HEK293 (cell line): ENCODE measurements at regions not wholly inside any gene's neighbourhood (a gene's known extent, or its start where the extent isn't known, plus 50 kb on each side); places are given as distances from the start of the nearest gene placed in this dataset.

Experiments
- BCL11A ChIP-seq: fragments of 450-650 bp; formaldehyde crosslinking; IDR thresholded peaks from 2 replicates; pipeline ENCODE4 v1.5.1; 2016; ENCODE audit warnings: low read depth, missing biosample characterization, missing genetic modification characterization
- CTCF ChIP-seq: fragments of 450-650 bp; formaldehyde crosslinking; IDR thresholded peaks from 2 replicates; pipeline ENCODE4 v1.5.1; 2016; ENCODE audit warnings: missing biosample characterization, missing genetic modification characterization
- ELK4 ChIP-seq: IDR thresholded peaks from 2 replicates; pipeline ENCODE4 v1.6.1; 2011; ENCODE audit warnings: mild to moderate bottlenecking, low read depth, low read length, borderline replicate concordance
- KLF16 ChIP-seq: fragments of 450-650 bp; formaldehyde crosslinking; IDR thresholded peaks from 2 replicates; pipeline ENCODE4 v1.5.1; 2017; ENCODE audit warnings: missing biosample characterization, missing genetic modification characterization
- PRDM6 ChIP-seq: fragments of 450-650 bp; formaldehyde crosslinking; IDR thresholded peaks from 2 replicates; pipeline ENCODE4 v1.5.1; 2017; ENCODE audit warnings: missing biosample characterization, missing genetic modification characterization
- REPIN1 ChIP-seq: fragments of 450-650 bp; formaldehyde crosslinking; IDR thresholded peaks from 2 replicates; pipeline ENCODE4 v1.5.1; 2017; ENCODE audit warnings: missing biosample characterization, missing genetic modification characterization, low read depth
- SETDB1 ChIP-seq: IDR thresholded peaks from one replicate; pipeline ENCODE4 v1.6.1; 2017; ENCODE audit warnings: mild to moderate bottlenecking, low read length, moderate library complexity, mixed read lengths; ENCODE audit not compliant: insufficient read length
- ZNF280D ChIP-seq: fragments of 450-650 bp; formaldehyde crosslinking; IDR thresholded peaks from 2 replicates; pipeline ENCODE4 v1.5.1; 2016; ENCODE audit warnings: missing biosample characterization, missing genetic modification characterization
- ZNF354C ChIP-seq: fragments of 450-650 bp; formaldehyde crosslinking; IDR thresholded peaks from 2 replicates; pipeline ENCODE4 v1.5.1; 2016; ENCODE audit warnings: missing biosample characterization, missing genetic modification characterization, low read depth, borderline replicate concordance
- ZNF391 ChIP-seq: fragments of 450-650 bp; formaldehyde crosslinking; IDR thresholded peaks from 2 replicates; pipeline ENCODE4 v1.5.1; 2016; ENCODE audit warnings: low read depth, missing biosample characterization, missing genetic modification characterization, borderline replicate concordance
- ZNF580 ChIP-seq: fragments of 450-650 bp; formaldehyde crosslinking; IDR thresholded peaks from 2 replicates; pipeline ENCODE4 v1.5.1; 2016; ENCODE audit warnings: missing biosample characterization, missing genetic modification characterization
- ZNF600 ChIP-seq: fragments of 450-650 bp; formaldehyde crosslinking; IDR thresholded peaks from 2 replicates; pipeline ENCODE4 v1.5.1; 2016; ENCODE audit warnings: missing biosample characterization, missing genetic modification characterization
- ZNF747 ChIP-seq: fragments of 450-650 bp; formaldehyde crosslinking; IDR thresholded peaks from 2 replicates; pipeline ENCODE4 v1.5.1; 2016; ENCODE audit warnings: missing biosample characterization, missing genetic modification characterization

GRCh38 chr1:69110851-69111250 lies 456.9 kb upstream of the LRRC7 start:
- TF ChIP-seq CTCF: no peak
- TF ChIP-seq ZNF600 (tag by site-specific recombination): no peak
- TF ChIP-seq ZNF580 (tag by site-specific recombination): no peak
- no peak for TF ChIP-seq PRDM6 (tag by site-specific recombination)
- TF ChIP-seq KLF16 (tag by site-specific recombination): no peak
- TF ChIP-seq SETDB1: no peak
- TF ChIP-seq BCL11A (tag by site-specific recombination): no peak
- no peak for TF ChIP-seq ZNF391 (tag by site-specific recombination)
- TF ChIP-seq ZNF354C (tag by site-specific recombination): no peak
- no peak for TF ChIP-seq ZNF280D (tag by site-specific recombination)
- TF ChIP-seq REPIN1 (tag by site-specific recombination): no peak
- TF ChIP-seq ELK4: no peak
- TF ChIP-seq ZNF747: no peak
